ENCODE measurements at regions not wholly inside any gene's neighbourhood (a gene's known extent, or its start where the extent isn't known, plus 50 kb on each side); places are given as distances from the start of the nearest gene placed in this dataset.
A peak's percentile ranks its signal among the peaks of the same experiment; 100 is the strongest.

GRCh38 chr5:21181609-21182125, 1193.7 kb upstream of the CDH18 start:
- no peak for DNase-seq (ENCODE audit: low spot score)

DNA sequence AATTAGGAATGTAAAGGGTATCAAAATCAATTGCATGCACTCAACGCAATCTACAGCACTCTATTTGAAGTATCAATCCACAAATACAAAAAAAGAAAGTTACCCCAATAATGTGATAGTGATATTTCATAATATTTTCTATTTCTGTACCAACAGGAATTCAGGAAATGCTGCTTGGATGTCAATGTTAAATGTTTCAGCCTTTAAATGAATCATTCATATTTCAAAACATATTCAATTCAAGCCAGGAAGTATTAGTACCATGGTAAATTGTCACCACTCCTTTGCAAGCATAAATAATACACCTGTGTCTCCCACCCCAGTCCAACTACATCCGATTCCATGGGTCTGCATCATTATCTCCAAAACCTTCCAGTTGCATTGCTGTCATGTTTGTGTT, 1185.5 kb upstream of the CDH18 start:
- DNase-seq (ENCODE audit: low spot score): no peak

DNA sequence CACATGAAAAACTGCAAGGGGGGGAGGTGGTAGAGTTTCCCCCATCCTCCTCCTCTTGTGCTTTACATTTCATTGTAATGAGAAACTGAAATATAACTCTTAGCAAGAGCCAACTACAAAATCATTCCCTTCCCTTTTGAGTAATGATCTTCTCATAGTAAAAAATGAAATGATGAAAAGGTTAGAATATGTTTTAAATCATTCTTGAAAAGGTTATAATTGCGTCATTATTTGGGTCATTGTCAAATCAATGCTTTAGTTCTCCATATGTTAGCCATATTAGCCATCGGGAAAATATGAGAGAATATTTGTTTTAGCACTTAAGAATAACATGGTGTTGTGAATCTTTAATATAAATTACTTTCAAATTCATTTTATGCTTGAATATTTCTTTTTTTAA, 1185.0 kb upstream of the CDH18 start:
- DNase-seq (ENCODE audit: low spot score): no peak

- DNase-seq (ENCODE audit: low spot score): no peak
These were observed 1183.0 kb upstream of the CDH18 start for GRCh38 chr5:21171038-21171437.

GRCh38 chr5:21168557-21168956, 1180.6 kb upstream of the CDH18 start:
- DNase-seq (ENCODE audit: low spot score): no peak

DNA sequence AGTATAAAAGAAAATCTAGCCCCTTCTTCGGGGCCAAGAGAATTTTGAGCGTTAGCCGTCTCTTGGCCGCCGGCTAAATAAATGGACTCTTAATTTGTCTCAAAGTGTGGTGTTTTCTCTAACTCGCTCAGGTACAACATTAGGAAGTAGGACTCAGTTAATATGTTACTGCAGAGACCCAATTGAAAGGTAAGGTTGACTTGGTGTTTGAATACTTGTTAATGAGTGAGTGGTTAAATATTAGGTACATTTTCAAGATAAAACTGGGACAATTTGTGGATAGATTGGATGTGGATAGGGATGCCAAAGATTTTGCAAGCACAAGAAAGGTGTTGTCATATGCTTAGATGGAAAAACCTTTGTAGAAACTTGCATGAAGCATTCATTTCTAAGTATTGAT, 1177.3 kb upstream of the CDH18 start:
- no peak for DNase-seq (ENCODE audit: low spot score)

GRCh38 chr5:21164425-21164824, 1176.4 kb upstream of the CDH18 start:
- no peak for DNase-seq (ENCODE audit: low spot score)

- DNase-seq (ENCODE audit: low spot score): no peak
These were observed 1171.6 kb upstream of the CDH18 start for GRCh38 chr5:21159510-21160059.

DNA sequence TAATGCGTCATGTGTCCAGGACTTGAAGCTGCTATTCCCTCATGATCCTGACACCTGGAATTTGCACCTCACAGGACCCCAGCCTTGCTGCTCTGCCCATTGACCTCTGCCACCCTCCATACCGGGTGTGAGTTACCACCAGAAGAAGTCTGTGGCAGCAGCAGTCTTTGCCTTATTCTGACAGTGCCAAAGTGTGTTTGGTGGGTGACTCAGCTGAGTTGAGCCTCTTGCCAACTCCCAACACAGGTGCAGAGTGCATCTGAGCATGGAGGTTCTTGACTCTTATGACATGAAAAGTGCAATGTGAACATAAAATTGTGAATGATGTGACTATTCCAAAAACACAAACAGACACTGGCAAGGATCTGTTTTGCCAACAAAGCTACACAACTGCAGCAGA, 1166.5 kb upstream of the CDH18 start:
- DNase-seq (ENCODE audit: low spot score): no peak

- DNase-seq (ENCODE audit: low spot score): peak; percentile 87
These were observed 1164.6 kb upstream of the CDH18 start for GRCh38 chr5:21152611-21153010.

DNA sequence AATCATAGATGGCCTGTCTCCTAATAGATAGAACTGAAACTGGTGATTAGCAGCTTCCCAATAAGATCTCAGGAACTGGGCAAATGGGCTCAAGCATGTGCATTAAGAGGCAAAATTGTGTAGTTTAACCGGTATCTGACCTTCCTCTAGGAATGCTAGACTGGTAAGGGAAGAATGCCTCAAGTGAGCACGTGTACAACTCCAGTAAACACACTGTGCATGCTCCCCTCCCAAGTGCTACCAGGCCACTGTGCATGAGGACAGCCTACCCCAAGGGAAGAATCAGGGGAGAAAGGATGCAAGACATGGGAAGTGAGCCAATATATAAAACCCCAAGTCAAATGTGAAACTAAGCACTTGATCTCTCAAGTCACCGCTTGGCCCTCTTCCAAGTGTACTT, 1157.4 kb upstream of the CDH18 start:
- peak; percentile 63 for DNase-seq (ENCODE audit: low spot score)

DNA sequence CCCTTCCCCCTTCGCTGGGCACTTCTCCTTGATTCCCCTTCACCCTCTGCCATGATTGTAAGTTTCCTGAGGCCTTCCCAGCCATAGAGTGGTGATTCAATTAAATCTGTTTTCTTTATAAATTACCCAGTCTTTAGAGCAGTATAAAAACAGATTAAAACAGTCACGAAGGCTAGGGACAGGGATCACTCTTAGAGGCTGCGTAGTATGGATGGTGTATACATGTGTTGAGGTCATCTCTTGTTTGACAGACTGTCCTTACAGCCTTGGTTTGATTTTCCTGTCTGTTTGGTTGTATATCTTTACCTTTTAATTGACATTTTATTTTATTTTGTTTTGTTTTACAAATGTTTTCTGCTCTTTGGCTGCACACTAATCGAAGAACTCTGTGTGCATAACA, 1155.7 kb upstream of the CDH18 start:
- no peak for DNase-seq (ENCODE audit: low spot score)

- no peak for DNase-seq (ENCODE audit: low spot score)
These were observed 1154.8 kb upstream of the CDH18 start for GRCh38 chr5:21142791-21143190.

GRCh38 chr5:21140987-21141386, 1153.0 kb upstream of the CDH18 start:
- DNase-seq (ENCODE audit: low spot score): no peak

GRCh38 chr5:21126236-21126635, 1138.2 kb upstream of the CDH18 start:
- DNase-seq (ENCODE audit: low spot score): no peak

DNA sequence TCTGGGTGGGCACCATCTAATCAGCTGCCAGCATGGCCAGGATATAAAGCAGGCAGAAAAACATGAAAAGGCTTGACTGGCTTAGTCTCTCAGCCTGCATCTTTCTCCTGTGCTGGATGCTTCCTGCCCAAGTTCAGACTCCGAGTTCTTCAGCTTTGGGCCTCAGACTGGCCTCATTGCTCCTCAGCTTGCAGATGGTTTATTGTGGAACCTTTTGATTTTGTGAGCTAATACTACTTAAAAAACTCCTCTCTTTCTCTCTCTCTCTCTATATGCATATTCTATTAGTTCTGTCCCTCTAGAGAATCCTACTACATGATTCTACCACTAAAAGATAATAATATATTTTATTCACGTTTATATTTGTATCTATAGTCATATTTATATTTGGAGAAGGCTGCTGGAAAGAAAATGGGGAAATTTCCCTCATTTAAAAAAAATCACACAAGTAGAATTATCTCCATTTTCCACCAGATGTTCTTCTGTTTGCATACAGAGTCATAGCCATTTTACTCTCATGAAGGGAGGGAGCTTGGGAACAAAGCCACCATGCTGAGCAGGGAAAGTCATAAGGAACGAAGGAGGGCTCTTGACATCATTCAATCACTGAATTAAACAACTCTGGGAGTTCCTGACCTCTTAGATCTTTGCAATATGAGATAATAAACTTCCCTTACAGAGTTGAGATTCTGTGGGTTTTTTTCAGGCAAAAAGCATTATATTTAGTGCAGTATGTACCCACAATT, 1137.4 kb upstream of the CDH18 start:
- DNase-seq (ENCODE audit: low spot score): no peak

DNA sequence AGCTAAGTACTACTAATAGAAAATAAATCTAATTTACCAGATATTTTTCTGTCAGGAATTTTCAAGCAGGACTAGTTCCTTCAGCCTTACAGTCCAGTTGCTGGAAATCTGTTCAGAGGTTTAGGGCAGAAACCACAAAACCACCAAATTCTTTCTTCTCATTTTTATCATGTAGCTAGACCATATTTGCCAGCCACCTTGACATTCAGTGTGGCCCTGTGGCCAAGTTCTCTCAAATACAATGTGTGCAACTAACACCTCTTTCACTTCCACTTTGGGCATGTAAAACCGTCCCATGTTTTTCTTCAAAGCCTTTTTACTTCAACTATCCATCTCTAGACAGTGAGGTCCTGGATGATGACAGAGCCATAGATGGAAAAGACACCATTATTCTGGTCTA, 1133.2 kb upstream of the CDH18 start:
- DNase-seq (ENCODE audit: low spot score): peak; percentile 16

DNA sequence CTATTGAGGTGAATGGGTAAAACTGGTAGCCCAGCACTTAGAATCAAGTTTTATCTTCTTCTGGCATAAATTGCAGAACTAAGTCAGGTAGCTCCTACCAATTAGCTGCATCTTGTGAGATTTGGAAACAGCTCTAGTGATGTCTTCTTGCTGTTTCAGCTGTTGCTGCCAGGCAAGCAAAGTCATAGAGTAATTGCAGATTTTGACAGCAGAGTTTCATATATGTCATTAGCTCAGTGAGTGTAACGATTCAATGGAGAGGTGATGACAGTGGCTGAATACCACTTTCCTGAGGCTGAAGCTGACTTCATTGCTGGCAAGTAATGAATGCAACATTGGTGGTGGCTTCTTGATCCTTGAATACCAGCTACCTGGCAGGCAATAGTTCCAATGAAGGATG, 1109.7 kb upstream of the CDH18 start:
- no peak for DNase-seq (ENCODE audit: low spot score)

- no peak for DNase-seq (ENCODE audit: low spot score)
These were observed 1106.6 kb upstream of the CDH18 start for GRCh38 chr5:21094619-21095018.

GRCh38 chr5:21087766-21088165, 1099.8 kb upstream of the CDH18 start:
- DNase-seq (ENCODE audit: low spot score): no peak

DNA sequence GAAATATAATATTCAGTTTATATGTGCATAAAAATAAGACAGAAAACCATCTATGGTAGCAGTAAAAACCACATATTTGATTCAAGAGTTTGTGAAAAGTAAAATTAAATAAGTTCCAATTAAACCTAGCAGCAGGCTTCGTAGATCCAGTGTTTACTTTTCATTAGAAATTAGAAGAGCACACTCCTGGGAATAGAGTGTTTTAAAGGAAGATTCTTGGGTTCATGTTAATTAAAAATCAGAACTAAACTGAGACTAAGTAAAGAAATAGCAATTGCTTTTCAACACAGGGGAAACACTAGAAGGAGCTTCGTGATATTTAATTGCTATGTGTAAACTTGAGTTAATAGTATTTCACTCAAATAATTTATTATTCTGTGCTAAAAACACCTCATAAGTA, 1097.8 kb upstream of the CDH18 start:
- no peak for DNase-seq (ENCODE audit: low spot score)

GRCh38 chr5:21071986-21072385, 1084.0 kb upstream of the CDH18 start:
- no peak for DNase-seq (ENCODE audit: low spot score)

GRCh38 chr5:21071421-21071820, 1083.4 kb upstream of the CDH18 start:
- no peak for DNase-seq (ENCODE audit: low spot score)

GRCh38 chr5:21070858-21071257, 1082.9 kb upstream of the CDH18 start:
- no peak for DNase-seq (ENCODE audit: low spot score)
